ENCODE measurements at regions not wholly inside any gene's neighbourhood (a gene's known extent, or its start where the extent isn't known, plus 50 kb on each side); places are given as distances from the start of the nearest gene placed in this dataset.

- Histone ChIP-seq H3K4me1 (ENCODE audit: control insufficient read depth, insufficient read depth, low read length) (peaks cover 16% of the 10 kb centered on the region; the same call in 1 of the 2 replicates), H3K27me3 (ENCODE audit: control insufficient read depth, insufficient read depth, low read length) (no peaks in the 10 kb centered on the region), H3K27ac (ENCODE audit: low read depth, low read length) (no peak overlapping the region), H3K4me3 (ENCODE audit: low read depth, low read length) (no peak overlapping the region), H3K9ac (ENCODE audit: low read length) (no peak overlapping the region), H3K36me3 (ENCODE audit: control insufficient read depth, insufficient read depth, low read length) (no peaks in the 10 kb centered on the region), H3K9me3 (ENCODE audit: control insufficient read depth, insufficient read depth, low read depth, low read length) (no peaks in the 10 kb centered on the region)
Measured at GRCh38 chr7:144910411-144910810, 74.6 kb upstream of the TPK1 start.

- Histone ChIP-seq H3K36me3 (ENCODE audit: control insufficient read depth, insufficient read depth, low read length) (no peaks in the 10 kb centered on the region), H3K4me3 (ENCODE audit: low read depth, low read length) (no peak overlapping the region), H3K27me3 (ENCODE audit: control insufficient read depth, insufficient read depth, low read length) (no peaks in the 10 kb centered on the region), H3K4me1 (ENCODE audit: control insufficient read depth, insufficient read depth, low read length) (peaks cover 10% of the 10 kb centered on the region; the same call in 1 of the 2 replicates), H3K27ac (ENCODE audit: low read depth, low read length) (no peak overlapping the region), H3K9ac (ENCODE audit: low read length) (no peak overlapping the region), H3K9me3 (ENCODE audit: control insufficient read depth, insufficient read depth, low read depth, low read length) (no peaks in the 10 kb centered on the region)
Measured at GRCh38 chr7:144908943-144909556, 73.2 kb upstream of the TPK1 start.

- Histone ChIP-seq H3K9ac (ENCODE audit: low read length) (no peak overlapping the region), H3K27me3 (ENCODE audit: control insufficient read depth, insufficient read depth, low read length) (no peaks in the 10 kb centered on the region), H3K4me1 (ENCODE audit: control insufficient read depth, insufficient read depth, low read length) (peaks cover 10% of the 10 kb centered on the region; the same call in 1 of the 2 replicates), H3K36me3 (ENCODE audit: control insufficient read depth, insufficient read depth, low read length) (no peaks in the 10 kb centered on the region), H3K9me3 (ENCODE audit: control insufficient read depth, insufficient read depth, low read depth, low read length) (no peaks in the 10 kb centered on the region), H3K27ac (ENCODE audit: low read depth, low read length) (no peak overlapping the region), H3K4me3 (ENCODE audit: low read depth, low read length) (no peak overlapping the region)
Measured at GRCh38 chr7:144908324-144908723, 72.5 kb upstream of the TPK1 start.

- Histone ChIP-seq H3K4me3 (ENCODE audit: low read depth, low read length) (no peak overlapping the region), H3K27me3 (ENCODE audit: control insufficient read depth, insufficient read depth, low read length) (no peaks in the 10 kb centered on the region), H3K9ac (ENCODE audit: low read length) (no peak overlapping the region), H3K4me1 (ENCODE audit: control insufficient read depth, insufficient read depth, low read length) (peaks cover 10% of the 10 kb centered on the region; the same call in 1 of the 2 replicates), H3K27ac (ENCODE audit: low read depth, low read length) (no peak overlapping the region), H3K9me3 (ENCODE audit: control insufficient read depth, insufficient read depth, low read depth, low read length) (no peaks in the 10 kb centered on the region), H3K36me3 (ENCODE audit: control insufficient read depth, insufficient read depth, low read length) (no peaks in the 10 kb centered on the region)
Measured at GRCh38 chr7:144907577-144907976, 71.7 kb upstream of the TPK1 start.

- Histone ChIP-seq H3K9ac (ENCODE audit: low read length) (no peak overlapping the region), H3K9me3 (ENCODE audit: control insufficient read depth, insufficient read depth, low read depth, low read length) (no peaks in the 10 kb centered on the region), H3K4me1 (ENCODE audit: control insufficient read depth, insufficient read depth, low read length) (no peaks in the 10 kb centered on the region; the same call in 1 of the 2 replicates), H3K36me3 (ENCODE audit: control insufficient read depth, insufficient read depth, low read length) (no peaks in the 10 kb centered on the region), H3K4me3 (ENCODE audit: low read depth, low read length) (no peak overlapping the region), H3K27me3 (ENCODE audit: control insufficient read depth, insufficient read depth, low read length) (no peaks in the 10 kb centered on the region), H3K27ac (ENCODE audit: low read depth, low read length) (no peak overlapping the region)
Measured at GRCh38 chr7:144903201-144903600, 67.3 kb upstream of the TPK1 start.

- no peaks in the 10 kb centered on the region for H3K4me1 ChIP-seq (ENCODE audit: control insufficient read depth, insufficient read depth, low read length)
- H3K27me3 ChIP-seq (ENCODE audit: control insufficient read depth, insufficient read depth, low read length): no peaks in the 10 kb centered on the region
- H3K4me3 ChIP-seq (ENCODE audit: low read depth, low read length): no peak overlapping the region
- H3K27ac ChIP-seq (ENCODE audit: low read depth, low read length): no peak overlapping the region
- no peaks in the 10 kb centered on the region for H3K9me3 ChIP-seq (ENCODE audit: control insufficient read depth, insufficient read depth, low read depth, low read length)
- no peak overlapping the region for H3K9ac ChIP-seq (ENCODE audit: low read length)
- H3K36me3 ChIP-seq (ENCODE audit: control insufficient read depth, insufficient read depth, low read length): no peaks in the 10 kb centered on the region
Measured at GRCh38 chr7:144892761-144893160, 56.9 kb upstream of the TPK1 start.

Data from HUES6 (cell line).